ENCODE measurements at regions not wholly inside any gene's neighbourhood (a gene's known extent, or its start where the extent isn't known, plus 50 kb on each side); places are given as distances from the start of the nearest gene placed in this dataset.
A peak's percentile ranks its signal among the peaks of the same experiment; 100 is the strongest.

- Mint-ChIP-seq H3K4me1 (ENCODE audit: low read depth) (no peaks in the 10 kb centered on the region), H3K9me3 (peaks cover 5% of the 10 kb centered on the region), H3K36me3 (ENCODE audit: low read depth) (no peaks in the 10 kb centered on the region), H3K27me3 (ENCODE audit: low read depth) (no peaks in the 10 kb centered on the region), H3K27ac (no peak overlapping the region), H3K4me3 (no peak overlapping the region)
- intact Hi-C loops (cut with micrococcal nuclease): no loop called here
- DNase-seq: no peak
- CTCF ChIA-PET: no interaction called here
These were observed 1511.1 kb downstream of the EFNA5 start for GRCh38 chr5:106159616-106160015.

GRCh38 chr5:106154280-106154716, 1516.4 kb downstream of the EFNA5 start:
- no peak for DNase-seq
- no peaks in the 10 kb centered on the region for H3K4me1 Mint-ChIP-seq (ENCODE audit: low read depth)
- intact Hi-C loops (cut with micrococcal nuclease): no loop called here
- H3K9me3 Mint-ChIP-seq: peaks cover 7% of the 10 kb centered on the region
- H3K27ac Mint-ChIP-seq: no peak overlapping the region
- H3K27me3 Mint-ChIP-seq (ENCODE audit: low read depth): no peaks in the 10 kb centered on the region
- CTCF ChIA-PET: no interaction called here
- H3K36me3 Mint-ChIP-seq (ENCODE audit: low read depth): no peaks in the 10 kb centered on the region
- no peak overlapping the region for H3K4me3 Mint-ChIP-seq

- Mint-ChIP-seq H3K36me3 (ENCODE audit: low read depth) (no peaks in the 10 kb centered on the region), H3K27me3 (ENCODE audit: low read depth) (no peaks in the 10 kb centered on the region), H3K9me3 (peaks cover 9% of the 10 kb centered on the region), H3K27ac (no peak overlapping the region), H3K4me3 (no peak overlapping the region), H3K4me1 (ENCODE audit: low read depth) (no peaks in the 10 kb centered on the region)
- intact Hi-C loops (cut with micrococcal nuclease): no loop called here
- DNase-seq: no peak
- CTCF ChIA-PET: no interaction called here
These were observed 1518.2 kb downstream of the EFNA5 start for GRCh38 chr5:106152569-106152968.

GRCh38 chr5:106142116-106142515, 1528.6 kb downstream of the EFNA5 start:
- peaks cover 2% of the 10 kb centered on the region for H3K9me3 Mint-ChIP-seq
- CTCF ChIA-PET: no interaction called here
- no peaks in the 10 kb centered on the region for H3K4me1 Mint-ChIP-seq (ENCODE audit: low read depth)
- H3K4me3 Mint-ChIP-seq: no peak overlapping the region
- intact Hi-C loops (cut with micrococcal nuclease): no loop called here
- H3K36me3 Mint-ChIP-seq (ENCODE audit: low read depth): no peaks in the 10 kb centered on the region
- no peak for DNase-seq
- no peaks in the 10 kb centered on the region for H3K27me3 Mint-ChIP-seq (ENCODE audit: low read depth)
- no peak overlapping the region for H3K27ac Mint-ChIP-seq

- H3K4me1 Mint-ChIP-seq (ENCODE audit: low read depth): no peaks in the 10 kb centered on the region
- no peak for DNase-seq
- H3K27me3 Mint-ChIP-seq (ENCODE audit: low read depth): no peaks in the 10 kb centered on the region
- H3K9me3 Mint-ChIP-seq: peaks cover 2% of the 10 kb centered on the region
- intact Hi-C loops (cut with micrococcal nuclease): no loop called here
- no peak overlapping the region for H3K27ac Mint-ChIP-seq
- CTCF ChIA-PET: interaction anchor here (0.5 kb wide), 1 partner anchor 943 kb away, joined by 5 read pairs; no protein-coding TSS in a partner anchor
- H3K36me3 Mint-ChIP-seq (ENCODE audit: low read depth): no peaks in the 10 kb centered on the region
- H3K4me3 Mint-ChIP-seq: no peak overlapping the region
These were observed 1530.6 kb downstream of the EFNA5 start for GRCh38 chr5:106140101-106140500.

GRCh38 chr5:106136061-106136460, 1534.7 kb downstream of the EFNA5 start:
- Mint-ChIP-seq H3K36me3 (ENCODE audit: low read depth) (no peaks in the 10 kb centered on the region), H3K4me3 (no peak overlapping the region), H3K27ac (no peak overlapping the region), H3K27me3 (ENCODE audit: low read depth) (no peaks in the 10 kb centered on the region), H3K4me1 (ENCODE audit: low read depth) (no peaks in the 10 kb centered on the region), H3K9me3 (peaks cover 3% of the 10 kb centered on the region)
- intact Hi-C loops (cut with micrococcal nuclease): no loop called here
- CTCF ChIA-PET: interaction anchor here (0.7 kb wide), 1 partner anchor 1245 kb away, joined by 3 read pairs; no protein-coding TSS in a partner anchor
- no peak for DNase-seq

- peaks cover 3% of the 10 kb centered on the region for H3K9me3 Mint-ChIP-seq
- intact Hi-C loops (cut with micrococcal nuclease): no loop called here
- H3K4me1 Mint-ChIP-seq (ENCODE audit: low read depth): no peaks in the 10 kb centered on the region
- no peaks in the 10 kb centered on the region for H3K36me3 Mint-ChIP-seq (ENCODE audit: low read depth)
- no peak overlapping the region for H3K4me3 Mint-ChIP-seq
- CTCF ChIA-PET: no interaction called here
- H3K27ac Mint-ChIP-seq: no peak overlapping the region
- DNase-seq: no peak
- no peaks in the 10 kb centered on the region for H3K27me3 Mint-ChIP-seq (ENCODE audit: low read depth)
These were observed 1535.3 kb downstream of the EFNA5 start for GRCh38 chr5:106135473-106135872.

GRCh38 chr5:106134549-106134948, 1536.2 kb downstream of the EFNA5 start:
- H3K9me3 Mint-ChIP-seq: peaks cover 3% of the 10 kb centered on the region
- no peak overlapping the region for H3K27ac Mint-ChIP-seq
- no peak for DNase-seq
- H3K36me3 Mint-ChIP-seq (ENCODE audit: low read depth): no peaks in the 10 kb centered on the region
- CTCF ChIA-PET: no interaction called here
- intact Hi-C loops (cut with micrococcal nuclease): no loop called here
- no peaks in the 10 kb centered on the region for H3K4me1 Mint-ChIP-seq (ENCODE audit: low read depth)
- no peaks in the 10 kb centered on the region for H3K27me3 Mint-ChIP-seq (ENCODE audit: low read depth)
- H3K4me3 Mint-ChIP-seq: no peak overlapping the region

GRCh38 chr5:106127985-106128384, 1542.8 kb downstream of the EFNA5 start:
- Mint-ChIP-seq H3K27me3 (ENCODE audit: low read depth) (no peaks in the 10 kb centered on the region), H3K27ac (no peak overlapping the region), H3K36me3 (ENCODE audit: low read depth) (no peaks in the 10 kb centered on the region), H3K4me3 (no peak overlapping the region), H3K4me1 (ENCODE audit: low read depth) (no peaks in the 10 kb centered on the region), H3K9me3 (peaks cover 1% of the 10 kb centered on the region)
- no peak for DNase-seq
- CTCF ChIA-PET: no interaction called here
- intact Hi-C loops (cut with micrococcal nuclease): no loop called here

GRCh38 chr5:106127341-106127781, 1543.4 kb downstream of the EFNA5 start:
- Mint-ChIP-seq H3K36me3 (ENCODE audit: low read depth) (no peaks in the 10 kb centered on the region), H3K9me3 (peaks cover 1% of the 10 kb centered on the region), H3K27ac (no peak overlapping the region), H3K4me1 (ENCODE audit: low read depth) (no peaks in the 10 kb centered on the region), H3K27me3 (ENCODE audit: low read depth) (no peaks in the 10 kb centered on the region), H3K4me3 (no peak overlapping the region)
- intact Hi-C loops (cut with micrococcal nuclease): no loop called here
- no peak for DNase-seq
- CTCF ChIA-PET: no interaction called here

- CTCF ChIA-PET: no interaction called here
- DNase-seq: peak; percentile 9
These were observed 1548.6 kb downstream of the EFNA5 start for GRCh38 chr5:106121972-106122605.

GRCh38 chr5:106116682-106117081, 1554.1 kb downstream of the EFNA5 start:
- Mint-ChIP-seq H3K4me1 (ENCODE audit: low read depth) (no peaks in the 10 kb centered on the region), H3K9me3 (peaks cover 14% of the 10 kb centered on the region), H3K4me3 (no peak overlapping the region), H3K27ac (no peak overlapping the region), H3K36me3 (ENCODE audit: low read depth) (no peaks in the 10 kb centered on the region), H3K27me3 (ENCODE audit: low read depth) (no peaks in the 10 kb centered on the region)
- intact Hi-C loops (cut with micrococcal nuclease): no loop called here
- CTCF ChIA-PET: interaction anchor here (0.6 to 1.0 kb wide), 2 partner anchors 126 to 1456 kb away, joined by 3 read pairs; no protein-coding TSS in a partner anchor
- DNase-seq: no peak

More at GRCh38 chr5:106121972-106122605, 1548.6 kb downstream of the EFNA5 start:
- intact Hi-C loops (cut with micrococcal nuclease): no loop called here
- Mint-ChIP-seq H3K36me3 (ENCODE audit: low read depth) (no peaks in the 10 kb centered on the region), H3K9me3 (peaks cover 10% of the 10 kb centered on the region), H3K4me1 (ENCODE audit: low read depth) (no peaks in the 10 kb centered on the region), H3K27me3 (ENCODE audit: low read depth) (no peaks in the 10 kb centered on the region), H3K27ac (no peak overlapping the region), H3K4me3 (no peak overlapping the region)

GRCh38 chr5:106113922-106114321, 1556.8 kb downstream of the EFNA5 start:
- Mint-ChIP-seq H3K4me3 (no peak overlapping the region), H3K27ac (no peak overlapping the region), H3K27me3 (ENCODE audit: low read depth) (no peaks in the 10 kb centered on the region), H3K36me3 (ENCODE audit: low read depth) (no peaks in the 10 kb centered on the region), H3K4me1 (ENCODE audit: low read depth) (no peaks in the 10 kb centered on the region), H3K9me3 (peaks cover 7% of the 10 kb centered on the region)
- intact Hi-C loops (cut with micrococcal nuclease): no loop called here
- CTCF ChIA-PET: interaction anchor here (0.6 kb wide), 1 partner anchor 652 kb away, joined by 3 read pairs; no protein-coding TSS in a partner anchor
- no peak for DNase-seq

All from activated naive CD4-positive, alpha-beta T cell treated with anti-CD3 and anti-CD28 coated beads for 36 hours (primary cell).